Neural progenitor cell (in vitro differentiated cells): ENCODE measurements at regions not wholly inside any gene's neighbourhood (a gene's known extent, or its start where the extent isn't known, plus 50 kb on each side); places are given as distances from the start of the nearest gene placed in this dataset.

Experiments used
- CTCF ChIP-seq: fragments of 200-600 bp; sonication (generic); IDR thresholded peaks from 2 replicates; pipeline ENCODE4 v1.5.1; 2017; ENCODE audit warnings: antibody characterized with exemption, mild to moderate bottlenecking
- EZH2 ChIP-seq: fragments of 200-600 bp; sonication (generic); IDR thresholded peaks from 2 replicates; pipeline ENCODE4 v1.6.1; 2017; ENCODE audit warnings: antibody characterized with exemption, mild to moderate bottlenecking, moderate library complexity

GRCh38 chr12:89831310-89832095 is 122.9 kb upstream of the ATP2B1 start:
- TF ChIP-seq CTCF (no peak), EZH2 (no peak)
